Calu3 (cell line): ENCODE measurements at regions not wholly inside any gene's neighbourhood (a gene's known extent, or its start where the extent isn't known, plus 50 kb on each side); places are given as distances from the start of the nearest gene placed in this dataset.

Experiments used
- BruUV-seq: library from RNA; stranded (reverse); fragments of 400-500 nt; replicated peaks from 2 replicates; lab custom pipeline; 2021; lab: Mats Ljungman, UMichigan
- CTCF ChIA-PET: fragments of 300-600 bp; sonication (Branson Sonifier 250); formaldehyde crosslinking; loops from one replicate; lab custom pipeline; 2022; ENCODE audit warnings: antibody characterized with exemption; lab: Charles Lee
- DNase-seq: peaks from one replicate; pipeline ENCODE4 v3.0.0; 2022
- H3K27ac Mint-ChIP-seq: one replicate; pipeline ENCODE4 v1.8.0; 2022; ENCODE audit warnings: mixed read lengths; ENCODE audit not compliant: unreplicated experiment
- H3K27me3 Mint-ChIP-seq: one replicate; pipeline ENCODE4 v1.8.0; 2022; ENCODE audit warnings: mixed read lengths; ENCODE audit not compliant: unreplicated experiment
- H3K36me3 Mint-ChIP-seq: one replicate; pipeline ENCODE4 v1.8.0; 2022; ENCODE audit warnings: mild to moderate bottlenecking, moderate library complexity, mixed read lengths; ENCODE audit not compliant: insufficient read depth, unreplicated experiment
- H3K4me1 Mint-ChIP-seq: one replicate; pipeline ENCODE4 v1.8.0; 2022; ENCODE audit warnings: mild to moderate bottlenecking, low read depth, mixed read lengths; ENCODE audit not compliant: unreplicated experiment
- H3K4me3 Mint-ChIP-seq: one replicate; pipeline ENCODE4 v1.8.0; 2022; ENCODE audit warnings: mild to moderate bottlenecking, low read depth, moderate library complexity, mixed read lengths; ENCODE audit not compliant: unreplicated experiment
- H3K9me3 Mint-ChIP-seq: one replicate; pipeline ENCODE4 v1.8.0; 2022; ENCODE audit warnings: low read depth, mixed read lengths; ENCODE audit not compliant: unreplicated experiment
- intact Hi-C: fragments of 100-400 bp; cut with micrococcal nuclease; formaldehyde crosslinking; loops from one replicate; pipeline ENCODE4 v1.10.0; 2022; ENCODE audit not compliant: unreplicated experiment
- TF ChIP-seq, protein P1 (sequence below): fragments of 200-600 bp; IDR thresholded peaks from one replicate; pipeline ENCODE4 v1.8.0; 2022; ENCODE audit warnings: antibody characterized with exemption; ENCODE audit not compliant: unreplicated experiment

DNA sequence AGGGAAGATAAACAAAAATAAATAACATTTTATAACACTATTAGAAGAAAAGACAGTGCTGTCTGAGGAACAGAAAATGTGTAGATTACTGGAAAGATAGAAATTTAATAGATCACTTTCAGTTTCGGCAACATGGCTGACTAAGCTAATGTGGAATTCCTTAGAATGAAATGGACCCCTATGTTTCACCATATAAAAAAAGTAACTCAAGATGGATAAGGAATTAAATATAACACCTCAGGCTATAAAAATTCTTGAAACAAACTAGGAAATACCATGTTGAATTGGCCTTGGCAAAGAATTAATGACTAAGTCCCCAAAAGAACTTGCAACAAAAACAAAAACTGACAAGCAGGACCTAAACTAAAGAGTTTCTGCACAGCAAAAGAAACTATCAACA lies 558.3 kb downstream of the CHSY3 start:
- CTCF ChIA-PET = no interaction called here
- intact Hi-C loops = no loop called here
- TF ChIP-seq, protein P1, sequence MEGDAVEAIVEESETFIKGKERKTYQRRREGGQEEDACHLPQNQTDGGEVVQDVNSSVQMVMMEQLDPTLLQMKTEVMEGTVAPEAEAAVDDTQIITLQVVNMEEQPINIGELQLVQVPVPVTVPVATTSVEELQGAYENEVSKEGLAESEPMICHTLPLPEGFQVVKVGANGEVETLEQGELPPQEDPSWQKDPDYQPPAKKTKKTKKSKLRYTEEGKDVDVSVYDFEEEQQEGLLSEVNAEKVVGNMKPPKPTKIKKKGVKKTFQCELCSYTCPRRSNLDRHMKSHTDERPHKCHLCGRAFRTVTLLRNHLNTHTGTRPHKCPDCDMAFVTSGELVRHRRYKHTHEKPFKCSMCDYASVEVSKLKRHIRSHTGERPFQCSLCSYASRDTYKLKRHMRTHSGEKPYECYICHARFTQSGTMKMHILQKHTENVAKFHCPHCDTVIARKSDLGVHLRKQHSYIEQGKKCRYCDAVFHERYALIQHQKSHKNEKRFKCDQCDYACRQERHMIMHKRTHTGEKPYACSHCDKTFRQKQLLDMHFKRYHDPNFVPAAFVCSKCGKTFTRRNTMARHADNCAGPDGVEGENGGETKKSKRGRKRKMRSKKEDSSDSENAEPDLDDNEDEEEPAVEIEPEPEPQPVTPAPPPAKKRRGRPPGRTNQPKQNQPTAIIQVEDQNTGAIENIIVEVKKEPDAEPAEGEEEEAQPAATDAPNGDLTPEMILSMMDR = no peak
- Mint-ChIP-seq H3K36me3 (no peaks in the 10 kb centered on the region), H3K27me3 (no peaks in the 10 kb centered on the region), H3K27ac (no peak overlapping the region), H3K4me1 (no peaks in the 10 kb centered on the region), H3K9me3 (peaks cover 8% of the 10 kb centered on the region), H3K4me3 (no peak overlapping the region)
- no TSS peak for BruUV-seq
- no peak for DNase-seq

DNA sequence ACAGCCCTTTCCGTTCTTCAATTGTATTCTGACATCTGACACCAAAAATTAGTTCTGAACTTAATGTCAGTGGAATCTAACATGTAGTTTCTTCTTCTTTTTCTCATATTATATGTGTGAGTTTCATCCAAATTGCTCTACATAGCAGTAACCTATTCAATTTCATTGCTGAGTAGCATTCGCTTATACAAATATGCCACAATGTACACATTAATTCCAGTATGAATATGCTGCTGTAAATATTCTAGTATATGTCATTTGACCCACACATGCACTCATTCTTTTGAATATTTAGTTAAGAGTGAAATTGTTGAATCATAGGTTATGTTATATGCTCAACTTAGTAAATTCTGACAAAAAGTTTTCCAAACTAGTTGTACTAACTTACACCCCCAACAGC lies 550.9 kb downstream of the CHSY3 start:
- CTCF ChIA-PET = no interaction called here
- H3K27ac Mint-ChIP-seq = no peak overlapping the region
- H3K36me3 Mint-ChIP-seq = no peaks in the 10 kb centered on the region
- no peak overlapping the region for H3K4me3 Mint-ChIP-seq
- BruUV-seq = no TSS peak
- TF ChIP-seq, protein P1 = no peak
- peaks cover 19% of the 10 kb centered on the region for H3K9me3 Mint-ChIP-seq
- DNase-seq = no peak
- no peaks in the 10 kb centered on the region for H3K27me3 Mint-ChIP-seq
- no peaks in the 10 kb centered on the region for H3K4me1 Mint-ChIP-seq
- intact Hi-C loops = no loop called here

DNA sequence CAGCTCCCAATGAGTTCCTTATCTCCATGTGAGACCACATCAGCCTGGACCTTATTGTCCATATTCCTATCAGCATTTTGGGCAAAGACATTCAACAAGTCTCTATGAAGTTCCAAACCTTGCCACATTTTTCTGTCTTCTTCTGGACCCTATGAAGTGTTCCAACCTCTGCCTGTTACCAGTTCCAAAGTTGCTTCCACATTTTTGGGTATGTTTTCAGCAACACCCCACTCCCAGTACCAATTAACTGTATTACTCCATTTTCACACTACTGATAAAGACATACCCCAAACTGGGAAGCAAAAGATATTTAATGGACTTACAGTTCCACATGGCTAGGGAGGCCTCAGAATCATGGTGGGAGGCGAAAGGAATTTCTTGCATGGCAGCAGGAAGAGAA lies 548.5 kb downstream of the CHSY3 start:
- Mint-ChIP-seq H3K4me1 (no peaks in the 10 kb centered on the region), H3K27ac (no peak overlapping the region), H3K27me3 (no peaks in the 10 kb centered on the region), H3K9me3 (peaks cover 17% of the 10 kb centered on the region), H3K4me3 (no peak overlapping the region), H3K36me3 (no peaks in the 10 kb centered on the region)
- CTCF ChIA-PET = no interaction called here
- DNase-seq = no peak
- TF ChIP-seq, protein P1 = no peak
- no TSS peak for BruUV-seq
- intact Hi-C loops = no loop called here

DNA sequence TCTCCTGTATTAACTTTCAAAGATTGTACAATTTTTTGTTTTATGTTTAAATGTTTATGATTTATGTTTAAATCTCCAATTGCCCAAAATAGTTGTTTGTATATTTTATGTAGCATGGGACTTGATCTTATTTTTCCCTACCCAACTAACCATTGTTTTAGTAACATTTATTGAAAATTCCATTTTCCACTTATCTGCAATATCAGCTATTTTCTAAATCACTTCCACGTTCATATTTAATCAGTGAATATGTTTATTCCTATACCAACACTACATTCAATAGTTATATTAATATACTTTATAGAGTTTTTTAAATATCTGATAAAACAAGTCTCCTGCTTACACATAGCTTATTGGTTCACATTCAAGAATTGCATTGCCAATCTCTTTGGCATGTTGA lies 532.2 kb downstream of the CHSY3 start:
- TF ChIP-seq, protein P1 = no peak
- no peak overlapping the region for H3K4me3 Mint-ChIP-seq
- H3K36me3 Mint-ChIP-seq = no peaks in the 10 kb centered on the region
- DNase-seq = no peak
- H3K27me3 Mint-ChIP-seq = no peaks in the 10 kb centered on the region
- H3K27ac Mint-ChIP-seq = no peak overlapping the region
- CTCF ChIA-PET = no interaction called here
- intact Hi-C loops = no loop called here
- no peaks in the 10 kb centered on the region for H3K4me1 Mint-ChIP-seq
- peaks cover 13% of the 10 kb centered on the region for H3K9me3 Mint-ChIP-seq
- no TSS peak for BruUV-seq
